HG02973 (cell line): ENCODE measurements at regions not wholly inside any gene's neighbourhood (a gene's known extent, or its start where the extent isn't known, plus 50 kb on each side); places are given as distances from the start of the nearest gene placed in this dataset.
"Not testable (repeated sequence)": the region's sequence is repeated elsewhere in the genome, so short reads cannot be mapped to it uniquely, and the experiment has no call there.

Experiments
- ATAC-seq: cut with Tn5 transposase; IDR thresholded peaks from one replicate; pipeline ENCODE4 v1.9.1; 2021; ENCODE audit warnings: moderate library complexity; ENCODE audit not compliant: unreplicated experiment

- ATAC-seq: not testable (repeated sequence)
Measured at GRCh38 chr1:145191272-145191675, 50.7 kb downstream of the PPIAL4D start.

GRCh38 chr1:145189543-145190030 lies 52.4 kb downstream of the PPIAL4D start:
- ATAC-seq: not testable (repeated sequence)

- ATAC-seq: not testable (repeated sequence)
Measured at GRCh38 chr1:145188869-145189542, 53.0 kb downstream of the PPIAL4D start.

GRCh38 chr1:145182606-145183413 lies 59.2 kb downstream of the PPIAL4D start:
- ATAC-seq: peak; percentile 48

GRCh38 chr1:145176285-145176925 lies 65.6 kb downstream of the PPIAL4D start:
- ATAC-seq: not testable (repeated sequence)

- ATAC-seq: not testable (repeated sequence)
Measured at GRCh38 chr1:145174377-145174776, 67.6 kb downstream of the PPIAL4D start.

- ATAC-seq: not testable (repeated sequence)
Measured at GRCh38 chr1:145168220-145168848, 72.6 kb downstream of the FAM72D start.

GRCh38 chr1:145164360-145164759 lies 68.6 kb downstream of the FAM72D start:
- ATAC-seq: not testable (repeated sequence)
